ENCODE measurements at regions not wholly inside any gene's neighbourhood (a gene's known extent, or its start where the extent isn't known, plus 50 kb on each side); places are given as distances from the start of the nearest gene placed in this dataset.

DNA sequence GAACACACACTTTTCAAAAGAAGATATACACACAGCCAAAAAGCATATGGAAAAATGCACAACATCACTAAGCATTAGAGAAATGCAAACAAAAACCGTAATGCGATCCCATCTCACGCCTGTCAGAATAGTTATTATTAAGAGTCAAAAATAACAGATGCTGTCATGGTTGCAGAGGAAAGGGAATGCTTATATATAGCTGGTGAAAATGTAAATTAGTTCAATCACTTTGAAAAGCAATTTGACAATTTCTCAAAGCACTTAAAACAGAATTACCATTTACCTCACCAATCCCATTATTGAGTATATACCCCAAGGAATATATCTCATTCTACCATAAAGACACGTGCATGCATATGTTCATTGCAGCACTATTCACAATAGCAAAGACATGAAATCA, 126.8 kb upstream of the MRPS30 start:
- TF ChIP-seq, protein P1, sequence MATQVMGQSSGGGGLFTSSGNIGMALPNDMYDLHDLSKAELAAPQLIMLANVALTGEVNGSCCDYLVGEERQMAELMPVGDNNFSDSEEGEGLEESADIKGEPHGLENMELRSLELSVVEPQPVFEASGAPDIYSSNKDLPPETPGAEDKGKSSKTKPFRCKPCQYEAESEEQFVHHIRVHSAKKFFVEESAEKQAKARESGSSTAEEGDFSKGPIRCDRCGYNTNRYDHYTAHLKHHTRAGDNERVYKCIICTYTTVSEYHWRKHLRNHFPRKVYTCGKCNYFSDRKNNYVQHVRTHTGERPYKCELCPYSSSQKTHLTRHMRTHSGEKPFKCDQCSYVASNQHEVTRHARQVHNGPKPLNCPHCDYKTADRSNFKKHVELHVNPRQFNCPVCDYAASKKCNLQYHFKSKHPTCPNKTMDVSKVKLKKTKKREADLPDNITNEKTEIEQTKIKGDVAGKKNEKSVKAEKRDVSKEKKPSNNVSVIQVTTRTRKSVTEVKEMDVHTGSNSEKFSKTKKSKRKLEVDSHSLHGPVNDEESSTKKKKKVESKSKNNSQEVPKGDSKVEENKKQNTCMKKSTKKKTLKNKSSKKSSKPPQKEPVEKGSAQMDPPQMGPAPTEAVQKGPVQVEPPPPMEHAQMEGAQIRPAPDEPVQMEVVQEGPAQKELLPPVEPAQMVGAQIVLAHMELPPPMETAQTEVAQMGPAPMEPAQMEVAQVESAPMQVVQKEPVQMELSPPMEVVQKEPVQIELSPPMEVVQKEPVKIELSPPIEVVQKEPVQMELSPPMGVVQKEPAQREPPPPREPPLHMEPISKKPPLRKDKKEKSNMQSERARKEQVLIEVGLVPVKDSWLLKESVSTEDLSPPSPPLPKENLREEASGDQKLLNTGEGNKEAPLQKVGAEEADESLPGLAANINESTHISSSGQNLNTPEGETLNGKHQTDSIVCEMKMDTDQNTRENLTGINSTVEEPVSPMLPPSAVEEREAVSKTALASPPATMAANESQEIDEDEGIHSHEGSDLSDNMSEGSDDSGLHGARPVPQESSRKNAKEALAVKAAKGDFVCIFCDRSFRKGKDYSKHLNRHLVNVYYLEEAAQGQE (IDR thresholded peaks at IDR 0.05; ENCODE audit: low read depth), result no peak
- TF ChIP-seq RAD21 (IDR thresholded peaks at IDR 0.05; ENCODE audit: low read depth), result no peak
- TF ChIP-seq, protein P2, sequence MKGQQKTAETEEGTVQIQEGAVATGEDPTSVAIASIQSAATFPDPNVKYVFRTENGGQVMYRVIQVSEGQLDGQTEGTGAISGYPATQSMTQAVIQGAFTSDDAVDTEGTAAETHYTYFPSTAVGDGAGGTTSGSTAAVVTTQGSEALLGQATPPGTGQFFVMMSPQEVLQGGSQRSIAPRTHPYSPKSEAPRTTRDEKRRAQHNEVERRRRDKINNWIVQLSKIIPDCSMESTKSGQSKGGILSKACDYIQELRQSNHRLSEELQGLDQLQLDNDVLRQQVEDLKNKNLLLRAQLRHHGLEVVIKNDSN (IDR thresholded peaks at IDR 0.05), result no peak
- TF ChIP-seq CEBPB (IDR thresholded peaks at IDR 0.05), result no peak
- no peak for TF ChIP-seq EGR1 (IDR thresholded peaks at IDR 0.05)
- TF ChIP-seq TEAD4 (IDR thresholded peaks at IDR 0.05), result no peak
- TF ChIP-seq ZBTB7A (IDR thresholded peaks at IDR 0.05; ENCODE audit: low read depth), result no peak
- TF ChIP-seq EP300 (IDR thresholded peaks at IDR 0.05; ENCODE audit: borderline replicate concordance), result no peak
- TF ChIP-seq TAF1 (IDR thresholded peaks at IDR 0.05; ENCODE audit: low read depth), result no peak
- TF ChIP-seq, protein P3, sequence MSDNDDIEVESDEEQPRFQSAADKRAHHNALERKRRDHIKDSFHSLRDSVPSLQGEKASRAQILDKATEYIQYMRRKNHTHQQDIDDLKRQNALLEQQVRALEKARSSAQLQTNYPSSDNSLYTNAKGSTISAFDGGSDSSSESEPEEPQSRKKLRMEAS (IDR thresholded peaks at IDR 0.05), result no peak
- TF ChIP-seq YY1 (IDR thresholded peaks at IDR 0.05; ENCODE audit: low read depth), result no peak
- no peak for TF ChIP-seq FOXM1 (IDR thresholded peaks at IDR 0.05; ENCODE audit: borderline replicate concordance, low read depth)
- no peak for TF ChIP-seq CREB1 (IDR thresholded peaks at IDR 0.05; ENCODE audit: low read depth)
- TF ChIP-seq NFIC (IDR thresholded peaks at IDR 0.05), result no peak

DNA sequence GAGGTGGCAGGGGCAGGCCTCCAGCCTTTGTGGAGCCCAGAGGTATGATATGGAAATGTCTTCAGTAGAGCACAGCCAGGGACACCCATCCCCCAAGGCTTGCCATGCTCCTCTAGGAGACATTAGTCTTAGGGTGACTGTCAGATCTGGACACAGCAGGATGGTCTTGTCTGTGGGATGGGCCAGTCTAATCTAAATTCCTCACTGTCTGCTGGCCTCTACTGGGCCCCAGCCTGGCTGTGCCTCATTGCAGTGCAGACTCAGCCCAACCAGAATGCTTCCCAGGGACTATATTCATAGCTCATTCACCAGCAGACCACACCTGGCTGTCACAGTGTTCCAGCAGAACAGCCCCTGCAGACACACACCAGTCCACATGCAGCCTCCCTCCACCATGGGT, 129.5 kb upstream of the MRPS30 start:
- no peak for TF ChIP-seq NFIC (IDR thresholded peaks at IDR 0.05)
- TF ChIP-seq CEBPB (IDR thresholded peaks at IDR 0.05), result no peak
- TF ChIP-seq CREB1 (IDR thresholded peaks at IDR 0.05; ENCODE audit: low read depth), result no peak
- no peak for TF ChIP-seq FOXM1 (IDR thresholded peaks at IDR 0.05; ENCODE audit: borderline replicate concordance, low read depth)
- no peak for TF ChIP-seq EGR1 (IDR thresholded peaks at IDR 0.05)
- no peak for TF ChIP-seq EP300 (IDR thresholded peaks at IDR 0.05; ENCODE audit: borderline replicate concordance)
- TF ChIP-seq, protein P2 (IDR thresholded peaks at IDR 0.05), result no peak
- no peak for TF ChIP-seq TAF1 (IDR thresholded peaks at IDR 0.05; ENCODE audit: low read depth)
- no peak for TF ChIP-seq ZBTB7A (IDR thresholded peaks at IDR 0.05; ENCODE audit: low read depth)
- TF ChIP-seq, protein P1 (IDR thresholded peaks at IDR 0.05; ENCODE audit: low read depth), result no peak
- no peak for TF ChIP-seq RAD21 (IDR thresholded peaks at IDR 0.05; ENCODE audit: low read depth)
- TF ChIP-seq, protein P3 (IDR thresholded peaks at IDR 0.05), result no peak
- TF ChIP-seq TCF12 (IDR thresholded peaks at IDR 0.05; ENCODE audit: low read depth), result no peak
- TF ChIP-seq YY1 (IDR thresholded peaks at IDR 0.05; ENCODE audit: low read depth), result no peak
- TF ChIP-seq TEAD4 (IDR thresholded peaks at IDR 0.05), result no peak

DNA sequence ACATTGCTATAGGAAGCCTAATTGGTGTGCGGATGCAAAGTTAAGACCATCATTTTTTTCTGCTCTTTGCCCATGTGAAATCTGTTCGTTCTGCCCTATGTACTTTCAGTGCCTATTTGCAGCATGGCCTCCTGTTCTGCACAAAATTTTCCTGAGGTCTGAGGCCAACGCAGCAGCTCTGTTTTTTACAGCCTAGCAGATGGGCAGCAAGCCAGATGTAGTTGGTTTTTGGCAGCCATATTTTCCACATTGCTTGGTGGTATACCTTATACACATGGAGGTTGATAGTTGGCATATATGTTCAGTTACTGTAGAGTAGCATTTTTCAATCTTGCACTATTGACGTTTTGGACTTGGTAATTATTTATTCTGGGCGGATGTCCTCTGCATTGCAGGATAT, 133.5 kb upstream of the MRPS30 start:
- TF ChIP-seq FOXM1 (IDR thresholded peaks at IDR 0.05; ENCODE audit: borderline replicate concordance, low read depth) (no peak), NFIC (IDR thresholded peaks at IDR 0.05) (no peak), CEBPB (IDR thresholded peaks at IDR 0.05) (no peak), EGR1 (IDR thresholded peaks at IDR 0.05) (no peak), CREB1 (IDR thresholded peaks at IDR 0.05; ENCODE audit: low read depth) (no peak), TCF12 (IDR thresholded peaks at IDR 0.05; ENCODE audit: low read depth) (no peak), ZBTB7A (IDR thresholded peaks at IDR 0.05; ENCODE audit: low read depth) (no peak), EP300 (IDR thresholded peaks at IDR 0.05; ENCODE audit: borderline replicate concordance) (no peak), YY1 (IDR thresholded peaks at IDR 0.05; ENCODE audit: low read depth) (no peak), RAD21 (IDR thresholded peaks at IDR 0.05; ENCODE audit: low read depth) (no peak), TAF1 (IDR thresholded peaks at IDR 0.05; ENCODE audit: low read depth) (no peak)
- TF ChIP-seq, protein P3 (IDR thresholded peaks at IDR 0.05), result no peak
- TF ChIP-seq, protein P1 (IDR thresholded peaks at IDR 0.05; ENCODE audit: low read depth), result no peak

DNA sequence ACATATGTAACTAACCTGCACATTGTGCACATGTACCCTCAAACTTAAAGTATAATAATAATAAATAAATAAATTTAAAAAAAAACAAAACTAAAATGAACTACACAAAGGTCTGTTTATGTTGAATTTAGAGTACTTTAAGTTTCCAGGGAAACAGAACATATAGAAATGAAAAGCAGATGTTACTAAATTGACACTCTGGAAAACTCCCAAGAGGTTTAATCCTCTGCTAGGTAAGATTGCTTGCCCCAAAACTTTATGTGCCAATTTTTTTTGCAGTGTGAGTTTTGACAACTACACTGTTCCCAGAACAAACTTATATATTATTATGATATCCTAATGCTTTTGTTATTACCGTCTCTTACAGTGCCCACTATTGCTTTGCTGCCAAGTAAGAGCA, 134.3 kb upstream of the MRPS30 start:
- TF ChIP-seq ZBTB7A (IDR thresholded peaks at IDR 0.05; ENCODE audit: low read depth), result no peak
- no peak for TF ChIP-seq CREB1 (IDR thresholded peaks at IDR 0.05; ENCODE audit: low read depth)
- TF ChIP-seq, protein P3 (IDR thresholded peaks at IDR 0.05), result no peak
